ENCODE measurements at regions not wholly inside any gene's neighbourhood (a gene's known extent, or its start where the extent isn't known, plus 50 kb on each side); places are given as distances from the start of the nearest gene placed in this dataset.

DNA sequence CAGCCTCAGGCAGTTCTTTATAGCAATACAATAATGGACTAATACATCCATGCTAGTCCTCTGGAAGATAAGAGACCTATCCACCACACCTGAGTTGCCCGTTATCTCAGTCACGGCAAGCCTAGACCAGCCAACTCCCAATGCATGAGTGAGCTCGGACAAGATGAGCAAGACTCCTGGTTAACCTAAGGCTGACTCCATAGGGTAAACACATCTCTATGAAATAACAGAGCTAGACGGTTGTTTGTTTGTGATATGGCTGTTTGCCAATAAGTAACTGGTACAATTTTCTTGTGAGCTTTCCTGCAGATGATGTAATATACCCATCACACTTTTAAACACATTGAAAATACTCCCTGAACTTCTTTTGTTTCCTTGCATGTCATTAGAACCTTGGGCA is 70.6 kb upstream of the PHACTR1 start:
- TF ChIP-seq, protein P1, sequence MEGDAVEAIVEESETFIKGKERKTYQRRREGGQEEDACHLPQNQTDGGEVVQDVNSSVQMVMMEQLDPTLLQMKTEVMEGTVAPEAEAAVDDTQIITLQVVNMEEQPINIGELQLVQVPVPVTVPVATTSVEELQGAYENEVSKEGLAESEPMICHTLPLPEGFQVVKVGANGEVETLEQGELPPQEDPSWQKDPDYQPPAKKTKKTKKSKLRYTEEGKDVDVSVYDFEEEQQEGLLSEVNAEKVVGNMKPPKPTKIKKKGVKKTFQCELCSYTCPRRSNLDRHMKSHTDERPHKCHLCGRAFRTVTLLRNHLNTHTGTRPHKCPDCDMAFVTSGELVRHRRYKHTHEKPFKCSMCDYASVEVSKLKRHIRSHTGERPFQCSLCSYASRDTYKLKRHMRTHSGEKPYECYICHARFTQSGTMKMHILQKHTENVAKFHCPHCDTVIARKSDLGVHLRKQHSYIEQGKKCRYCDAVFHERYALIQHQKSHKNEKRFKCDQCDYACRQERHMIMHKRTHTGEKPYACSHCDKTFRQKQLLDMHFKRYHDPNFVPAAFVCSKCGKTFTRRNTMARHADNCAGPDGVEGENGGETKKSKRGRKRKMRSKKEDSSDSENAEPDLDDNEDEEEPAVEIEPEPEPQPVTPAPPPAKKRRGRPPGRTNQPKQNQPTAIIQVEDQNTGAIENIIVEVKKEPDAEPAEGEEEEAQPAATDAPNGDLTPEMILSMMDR (IDR thresholded peaks at IDR 0.05), result no peak
- no peak for TF ChIP-seq POLR2A (IDR thresholded peaks at IDR 0.05)

Measured in testis (tissue), 2 donors.